ENCODE measurements at regions not wholly inside any gene's neighbourhood (a gene's known extent, or its start where the extent isn't known, plus 50 kb on each side); places are given as distances from the start of the nearest gene placed in this dataset.

DNA sequence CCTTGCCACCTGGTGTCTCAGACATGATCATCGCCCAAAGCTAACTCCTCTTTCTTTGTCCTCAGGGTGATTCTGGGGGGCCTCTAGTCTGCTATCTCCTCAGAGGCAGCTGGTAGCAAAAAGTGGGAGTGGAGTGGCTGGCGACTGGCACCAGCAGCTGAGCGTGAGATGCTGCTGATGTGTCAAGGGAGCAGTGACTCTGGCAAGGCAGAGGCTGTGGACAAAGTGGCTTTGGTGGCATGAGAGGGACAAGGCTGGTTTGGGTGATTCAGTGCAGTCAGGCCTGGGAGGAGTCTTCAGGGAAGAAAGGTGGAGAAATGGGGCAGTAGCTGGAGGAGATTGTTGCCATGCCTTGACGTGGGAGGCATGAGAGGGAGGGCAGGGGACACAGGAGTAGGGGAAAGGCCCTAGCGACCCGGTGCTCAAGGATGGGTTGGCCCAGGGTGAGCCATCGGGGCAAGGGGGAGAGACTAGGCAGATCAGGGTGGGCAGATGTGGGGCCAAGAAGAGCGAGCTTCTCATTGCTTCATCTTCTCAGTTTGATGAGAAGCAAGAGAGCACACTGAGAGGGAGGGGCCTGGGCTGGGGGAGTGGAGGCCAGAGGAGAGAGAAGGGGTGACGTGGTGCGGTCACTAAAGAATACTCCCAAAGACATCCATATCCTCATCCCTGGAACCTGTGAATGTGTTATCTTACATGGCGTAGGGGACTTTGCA is 64.2 kb upstream of the SPTLC1 start:
- TF ChIP-seq, protein P1, sequence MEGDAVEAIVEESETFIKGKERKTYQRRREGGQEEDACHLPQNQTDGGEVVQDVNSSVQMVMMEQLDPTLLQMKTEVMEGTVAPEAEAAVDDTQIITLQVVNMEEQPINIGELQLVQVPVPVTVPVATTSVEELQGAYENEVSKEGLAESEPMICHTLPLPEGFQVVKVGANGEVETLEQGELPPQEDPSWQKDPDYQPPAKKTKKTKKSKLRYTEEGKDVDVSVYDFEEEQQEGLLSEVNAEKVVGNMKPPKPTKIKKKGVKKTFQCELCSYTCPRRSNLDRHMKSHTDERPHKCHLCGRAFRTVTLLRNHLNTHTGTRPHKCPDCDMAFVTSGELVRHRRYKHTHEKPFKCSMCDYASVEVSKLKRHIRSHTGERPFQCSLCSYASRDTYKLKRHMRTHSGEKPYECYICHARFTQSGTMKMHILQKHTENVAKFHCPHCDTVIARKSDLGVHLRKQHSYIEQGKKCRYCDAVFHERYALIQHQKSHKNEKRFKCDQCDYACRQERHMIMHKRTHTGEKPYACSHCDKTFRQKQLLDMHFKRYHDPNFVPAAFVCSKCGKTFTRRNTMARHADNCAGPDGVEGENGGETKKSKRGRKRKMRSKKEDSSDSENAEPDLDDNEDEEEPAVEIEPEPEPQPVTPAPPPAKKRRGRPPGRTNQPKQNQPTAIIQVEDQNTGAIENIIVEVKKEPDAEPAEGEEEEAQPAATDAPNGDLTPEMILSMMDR (IDR thresholded peaks at IDR 0.05; ENCODE audit: control extremely low read depth in 1 of 3, insufficient read depth in 1 of 3, low read depth in 1 of 3, low read length in 3 of 3), result no peak
- no peak for TF ChIP-seq POLR2A (IDR thresholded peaks at IDR 0.05; ENCODE audit: control extremely low read depth in 1 of 2, low read depth in 2 of 2, low read length in 2 of 2)
- TF ChIP-seq EP300 (IDR thresholded peaks at IDR 0.05; ENCODE audit: borderline replicate concordance in 1 of 2, low read depth in 2 of 2, low read length in 2 of 2), result no peak
- TF ChIP-seq, protein P2, sequence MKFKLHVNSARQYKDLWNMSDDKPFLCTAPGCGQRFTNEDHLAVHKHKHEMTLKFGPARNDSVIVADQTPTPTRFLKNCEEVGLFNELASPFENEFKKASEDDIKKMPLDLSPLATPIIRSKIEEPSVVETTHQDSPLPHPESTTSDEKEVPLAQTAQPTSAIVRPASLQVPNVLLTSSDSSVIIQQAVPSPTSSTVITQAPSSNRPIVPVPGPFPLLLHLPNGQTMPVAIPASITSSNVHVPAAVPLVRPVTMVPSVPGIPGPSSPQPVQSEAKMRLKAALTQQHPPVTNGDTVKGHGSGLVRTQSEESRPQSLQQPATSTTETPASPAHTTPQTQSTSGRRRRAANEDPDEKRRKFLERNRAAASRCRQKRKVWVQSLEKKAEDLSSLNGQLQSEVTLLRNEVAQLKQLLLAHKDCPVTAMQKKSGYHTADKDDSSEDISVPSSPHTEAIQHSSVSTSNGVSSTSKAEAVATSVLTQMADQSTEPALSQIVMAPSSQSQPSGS (IDR thresholded peaks at IDR 0.05; ENCODE audit: low read length), result no peak
- no peak for TF ChIP-seq CHD2 (IDR thresholded peaks at IDR 0.05; ENCODE audit: low read length)
- TF ChIP-seq MAFK (IDR thresholded peaks at IDR 0.05; ENCODE audit: low read depth, low read length), result no peak
- no peak for TF ChIP-seq PHF8 (conservative IDR thresholded peaks at IDR 0.05; ENCODE audit: low read depth, low read length)
- no peak for TF ChIP-seq EZH2 (IDR thresholded peaks at IDR 0.05; ENCODE audit: low read depth, low read length, severe bottlenecking)
- no peak for TF ChIP-seq EGR1 (IDR thresholded peaks at IDR 0.05; ENCODE audit: borderline replicate concordance, low read depth, low read length)
- TF ChIP-seq, protein P3, sequence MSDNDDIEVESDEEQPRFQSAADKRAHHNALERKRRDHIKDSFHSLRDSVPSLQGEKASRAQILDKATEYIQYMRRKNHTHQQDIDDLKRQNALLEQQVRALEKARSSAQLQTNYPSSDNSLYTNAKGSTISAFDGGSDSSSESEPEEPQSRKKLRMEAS (IDR thresholded peaks at IDR 0.05), result no peak
- TF ChIP-seq, protein P4, sequence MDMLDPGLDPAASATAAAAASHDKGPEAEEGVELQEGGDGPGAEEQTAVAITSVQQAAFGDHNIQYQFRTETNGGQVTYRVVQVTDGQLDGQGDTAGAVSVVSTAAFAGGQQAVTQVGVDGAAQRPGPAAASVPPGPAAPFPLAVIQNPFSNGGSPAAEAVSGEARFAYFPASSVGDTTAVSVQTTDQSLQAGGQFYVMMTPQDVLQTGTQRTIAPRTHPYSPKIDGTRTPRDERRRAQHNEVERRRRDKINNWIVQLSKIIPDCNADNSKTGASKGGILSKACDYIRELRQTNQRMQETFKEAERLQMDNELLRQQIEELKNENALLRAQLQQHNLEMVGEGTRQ (IDR thresholded peaks at IDR 0.05; ENCODE audit: low read length), result no peak
- no peak for TF ChIP-seq SUZ12 (IDR thresholded peaks at IDR 0.05; ENCODE audit: low read length)
- no peak for TF ChIP-seq BACH1 (IDR thresholded peaks at IDR 0.05; ENCODE audit: low read length)

Measured in H1 (cell line).